K562 (cell line): ENCODE measurements at regions not wholly inside any gene's neighbourhood (a gene's known extent, or its start where the extent isn't known, plus 50 kb on each side); places are given as distances from the start of the nearest gene placed in this dataset.

Source experiments
- ATAC-seq: fragments of 200-7000 bp; cut with Tn5 transposase; 3 replicates; pipeline ENCODE4 v1.9.1; 2020; ENCODE audit warnings: moderate library complexity
- BruUV-seq: library from RNA; stranded (reverse); fragments of 400-500 nt; replicated peaks from 2 replicates; lab custom pipeline; 2021; lab: Mats Ljungman, UMichigan
- CTCF ChIA-PET: fragments of 300-600 bp; formaldehyde crosslinking; extraction: SDS; loops from one replicate; lab custom pipeline; 2021; ENCODE audit warnings: low intra/inter-chr PET ratio; lab: Yijun Ruan, JAX
- POLR2A ChIA-PET: fragments of 300-600, 350-650 bp; sonication (Branson Sonifier 250); formaldehyde crosslinking; extraction: SDS; loops from one replicate; lab custom pipeline; 2021; ENCODE audit warnings: antibody characterized with exemption, inconsistent platforms; lab: Yijun Ruan, JAX
- DNase-seq, 4 experiments: peaks; one replicate each; pipeline versions ENCODE4 v3.0.0 to v3.0.0-alpha.2; 2011 to 2018; ENCODE audit warnings: low spot score in 3 of 4, mixed read lengths in 3 of 4; ENCODE audit errors: extremely low read depth in 1 of 4
- FAIRE-seq: peaks from 2 replicates; lab custom pipeline; 2011; peaks lifted over from hg19 to GRCh38; lab: Jason Lieb, UNC
- H2AFZ ChIP-seq: 2 replicates; pipeline ENCODE4 v1.6.0; 2011; ENCODE audit warnings: low read depth, low read length, control low read depth, inconsistent platforms
- H3K27ac ChIP-seq: fragments of 200-600 bp; 3 replicates; pipeline ENCODE4 v1.8.0; 2011; ENCODE audit warnings: low read depth, mild to moderate bottlenecking, control low read depth, inconsistent platforms, low read length, moderate library complexity, mixed read lengths; ENCODE audit errors: extremely low read depth
- H3K27me3 ChIP-seq, 2 experiments: fragments of 300-600 bp in 1 of 2; 2 replicates in 1 of 2; 3 replicates in 1 of 2; pipeline versions ENCODE4 v1.6.0 to v1.8.0; 2011; ENCODE audit warnings: inconsistent platforms in 2 of 2, low read length in 2 of 2, mild to moderate bottlenecking in 1 of 2, mixed read lengths in 1 of 2, moderate library complexity in 1 of 2; ENCODE audit not compliant: control insufficient read depth in 2 of 2, insufficient read depth in 2 of 2
- H3K36me3 ChIP-seq: fragments of 300-600 bp; 3 replicates; pipeline ENCODE4 v1.8.0; 2011; ENCODE audit warnings: mild to moderate bottlenecking, low read length, inconsistent platforms; ENCODE audit not compliant: control insufficient read depth, insufficient read depth
- H3K4me1 ChIP-seq, 2 experiments: fragments of 200-600 bp in 1 of 2; replicated peaks in 1 of 2; 2 replicates in 1 of 2; 3 replicates in 1 of 2; pipeline versions ENCODE4 v1.5.1 to v1.8.0; 2011; ENCODE audit warnings: inconsistent platforms in 2 of 2, low read length in 2 of 2, mild to moderate bottlenecking in 1 of 2, mixed read lengths in 1 of 2, moderate library complexity in 1 of 2; ENCODE audit not compliant: control insufficient read depth in 2 of 2, insufficient read depth in 2 of 2
- H3K4me2 ChIP-seq: 2 replicates; pipeline ENCODE4 v1.6.1; 2011; ENCODE audit warnings: low read length, control low read depth, inconsistent platforms, mixed read lengths; ENCODE audit not compliant: insufficient read depth
- H3K4me3 ChIP-seq: fragments of 200-600 bp; sonication (generic), shearing (Covaris generic); 2 replicates; pipeline ENCODE4 v1.5.1; 2016; ENCODE audit warnings: control low read depth, inconsistent platforms
- H3K79me2 ChIP-seq: fragments of 200-600 bp; 3 replicates; pipeline ENCODE4 v1.8.0; 2011; ENCODE audit warnings: low read length, inconsistent platforms; ENCODE audit not compliant: control insufficient read depth, insufficient read depth
- H3K9ac ChIP-seq, 2 experiments: 2 replicates each; pipeline versions ENCODE4 v1.6.0 to v1.6.1; 2011; ENCODE audit warnings: low read depth in 2 of 2, low read length in 2 of 2, control low read depth in 1 of 2, inconsistent platforms in 1 of 2, mild to moderate bottlenecking in 1 of 2, mixed read lengths in 1 of 2; ENCODE audit not compliant: insufficient read depth in 1 of 2
- H3K9me1 ChIP-seq: one replicate; pipeline ENCODE4 v1.6.0; 2011; ENCODE audit warnings: inconsistent platforms, mild to moderate bottlenecking, low read length, moderate library complexity; ENCODE audit not compliant: control insufficient read depth, insufficient read depth
- H3K9me3 ChIP-seq: replicated peaks from 2 replicates; pipeline ENCODE4 v1.5.1; 2011; ENCODE audit warnings: low read depth, low read length, inconsistent platforms; ENCODE audit not compliant: control insufficient read depth, insufficient read depth
- H4K20me1 ChIP-seq: replicated peaks from 2 replicates; pipeline ENCODE4 v1.6.1; 2011; ENCODE audit warnings: low read length, inconsistent platforms, mixed read lengths; ENCODE audit not compliant: control insufficient read depth, insufficient read depth
- CBX3 ChIP-seq, 2 experiments: IDR thresholded peaks; 1 replicate in 1 of 2; 2 replicates in 1 of 2; pipeline ENCODE4 v1.6.1; 2012; ENCODE audit warnings: inconsistent platforms in 2 of 2, low read length in 2 of 2, borderline replicate concordance in 1 of 2, control low read depth in 1 of 2
- CTCF ChIP-seq, 3 experiments: IDR thresholded peaks in 2 of 3; conservative IDR thresholded peaks in 1 of 3; 2 replicates each; pipeline ENCODE4 v1.5.1; 2011 to 2012; ENCODE audit warnings: low read length in 3 of 3, mild to moderate bottlenecking in 3 of 3, control low read depth in 2 of 3, improper control_type of control experiment in 1 of 3, inconsistent platforms in 1 of 3, low read depth in 1 of 3, mixed read lengths in 1 of 3, moderate library complexity in 1 of 3; ENCODE audit not compliant: insufficient read depth in 2 of 3
- E2F5 ChIP-seq: sonication (generic); formaldehyde crosslinking; IDR thresholded peaks from 2 replicates; pipeline ENCODE4 v1.8.0; 2022; ENCODE audit warnings: mild to moderate bottlenecking, missing genetic modification reagents
- IRF2 ChIP-seq: sonication (generic); formaldehyde crosslinking; IDR thresholded peaks from 2 replicates; pipeline ENCODE4 v1.8.1; 2022; ENCODE audit warnings: mild to moderate bottlenecking, missing genetic modification reagents
- WGBS: fragments of 100-300 bp; shearing (Covaris generic); methylation state at CpG from one replicate; pipeline ENCODE4 v1.1.6; 2016; ENCODE audit warnings: low coverage, mixed read lengths; ENCODE audit not compliant: insufficient coverage; ENCODE audit errors: missing lambda C conversion rate; 5-methylcytosine and 5-hydroxymethylcytosine counted together
- in situ Hi-C: fragments of 300-500 bp; cut with MboI; formaldehyde crosslinking; loops from 4 replicates; pipeline ENCODE4 v1.15.0; 2018; ENCODE audit warnings: inconsistent platforms, mixed read lengths
- intact Hi-C: fragments of 100-400 bp; cut with micrococcal nuclease; formaldehyde crosslinking; loops from 2 replicates; pipeline ENCODE4 v1.14.2; 2022
- TF ChIP-seq, protein P1 (sequence below): fragments of 450-650 bp; formaldehyde crosslinking; conservative IDR thresholded peaks from 2 replicates; pipeline ENCODE4 v1.4.0; 2022; ENCODE audit warnings: mild to moderate bottlenecking, missing genetic modification characterization

GRCh38 chr4:60463857-60464502 is 736.1 kb upstream of the ADGRL3 start:
- BruUV-seq: no TSS peak
- Histone ChIP-seq H3K27me3 (no peaks in the 10 kb centered on the region), H3K4me3 (no peak overlapping the region), H3K4me1 (no peaks in the 10 kb centered on the region), H3K27ac (no peak overlapping the region), H3K9ac (no peak overlapping the region), H4K20me1 (no peaks in the 10 kb centered on the region), H3K36me3 (no peaks in the 10 kb centered on the region), H3K4me2 (no peak overlapping the region), H3K9me1 (no peaks in the 10 kb centered on the region), H3K79me2 (no peaks in the 10 kb centered on the region), H3K9me3 (no peaks in the 10 kb centered on the region), H2AFZ (no peak overlapping the region)
- TF ChIP-seq CTCF (IDR thresholded peaks at IDR 0.05 in 2 of 3, conservative IDR thresholded peaks at IDR 0.05 in 1 of 3; ENCODE audit: insufficient read depth in 2 of 3, low read depth in 1 of 3, low read length in 3 of 3) (peak in 1 of 3 experiments; percentile 19; a peak in 1 of 6 replicates), IRF2 (CRISPR knock-in tag) (no peak), E2F5 (CRISPR knock-in tag) (no peak), CBX3 (IDR thresholded peaks at IDR 0.05; ENCODE audit: borderline replicate concordance in 1 of 2, low read length in 2 of 2) (no peak)
- TF ChIP-seq, protein P1, sequence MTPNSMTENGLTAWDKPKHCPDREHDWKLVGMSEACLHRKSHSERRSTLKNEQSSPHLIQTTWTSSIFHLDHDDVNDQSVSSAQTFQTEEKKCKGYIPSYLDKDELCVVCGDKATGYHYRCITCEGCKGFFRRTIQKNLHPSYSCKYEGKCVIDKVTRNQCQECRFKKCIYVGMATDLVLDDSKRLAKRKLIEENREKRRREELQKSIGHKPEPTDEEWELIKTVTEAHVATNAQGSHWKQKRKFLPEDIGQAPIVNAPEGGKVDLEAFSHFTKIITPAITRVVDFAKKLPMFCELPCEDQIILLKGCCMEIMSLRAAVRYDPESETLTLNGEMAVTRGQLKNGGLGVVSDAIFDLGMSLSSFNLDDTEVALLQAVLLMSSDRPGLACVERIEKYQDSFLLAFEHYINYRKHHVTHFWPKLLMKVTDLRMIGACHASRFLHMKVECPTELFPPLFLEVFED (CRISPR knock-in tag): no peak
- in situ Hi-C loops: no loop called here
- POLR2A ChIA-PET: no interaction called here
- WGBS: 4% methylated on average over 3 of the region's 4 CpGs
- intact Hi-C loops: no loop called here
- no peak for FAIRE-seq
- no peak for ATAC-seq
- CTCF ChIA-PET: no interaction called here
- peak in 2 of 4 experiments; percentile 0 to 8 for DNase-seq
